Stimulated activated CD4-positive, alpha-beta T cell treated with anti-CD3 and anti-CD28 coated beads, Interleukin-12 subunit alpha, Interleukin-12 subunit beta, amount 100 ng/mL, for 24 hours (primary cell): ENCODE measurements at regions not wholly inside any gene's neighbourhood (a gene's known extent, or its start where the extent isn't known, plus 50 kb on each side); places are given as distances from the start of the nearest gene placed in this dataset.
"Not testable (repeated sequence)": the region's sequence is repeated elsewhere in the genome, so short reads cannot be mapped to it uniquely, and the experiment has no call there.

Source experiments
- DNase-seq, 2 experiments: peaks; one replicate each; pipeline ENCODE4 v3.0.0-alpha.2; 2020; ENCODE audit warnings: low read depth in 2 of 2

- DNase-seq = no peak
Measured at GRCh38 chr2:37569986-37570679, 101.3 kb downstream of the CDC42EP3 start.

DNA sequence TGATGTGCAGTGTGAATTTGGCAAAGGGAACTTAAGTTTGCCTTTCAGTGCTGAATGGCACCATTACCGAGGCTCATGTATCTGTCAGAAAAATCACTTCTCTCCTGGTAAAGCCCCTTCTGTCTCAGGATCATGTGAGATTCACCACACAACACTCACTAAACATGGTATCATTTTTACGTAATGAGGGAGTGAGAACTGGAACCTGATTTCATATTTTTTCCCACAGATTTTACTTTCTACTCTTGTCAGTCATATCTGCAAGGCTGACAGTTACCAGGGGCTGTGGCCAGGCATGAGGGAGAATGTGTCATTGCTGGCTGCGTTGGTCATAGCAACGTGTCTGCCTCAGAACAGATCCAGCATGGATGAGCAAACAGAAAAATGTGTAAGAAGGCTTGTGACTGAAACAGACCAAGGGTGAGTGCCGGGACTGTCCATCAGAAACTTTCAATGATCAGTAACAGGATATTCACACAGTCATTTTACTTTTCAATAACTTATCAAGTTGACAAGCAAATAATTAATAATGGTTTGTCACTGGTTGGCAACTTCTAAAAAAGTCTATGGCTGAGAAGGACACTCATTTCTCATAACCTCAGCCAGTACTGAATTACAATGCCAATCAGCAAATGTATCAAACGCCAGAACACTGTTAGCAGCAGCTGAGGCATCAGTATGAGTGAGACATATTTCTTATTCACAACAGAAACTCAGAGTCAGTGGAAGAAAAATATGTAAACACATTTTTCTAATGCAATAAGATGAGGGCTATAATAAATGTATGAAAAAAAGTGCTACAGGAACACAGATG, 100.5 kb downstream of the CDC42EP3 start:
- DNase-seq = peak in 1 of 2 experiments; percentile 37

DNA sequence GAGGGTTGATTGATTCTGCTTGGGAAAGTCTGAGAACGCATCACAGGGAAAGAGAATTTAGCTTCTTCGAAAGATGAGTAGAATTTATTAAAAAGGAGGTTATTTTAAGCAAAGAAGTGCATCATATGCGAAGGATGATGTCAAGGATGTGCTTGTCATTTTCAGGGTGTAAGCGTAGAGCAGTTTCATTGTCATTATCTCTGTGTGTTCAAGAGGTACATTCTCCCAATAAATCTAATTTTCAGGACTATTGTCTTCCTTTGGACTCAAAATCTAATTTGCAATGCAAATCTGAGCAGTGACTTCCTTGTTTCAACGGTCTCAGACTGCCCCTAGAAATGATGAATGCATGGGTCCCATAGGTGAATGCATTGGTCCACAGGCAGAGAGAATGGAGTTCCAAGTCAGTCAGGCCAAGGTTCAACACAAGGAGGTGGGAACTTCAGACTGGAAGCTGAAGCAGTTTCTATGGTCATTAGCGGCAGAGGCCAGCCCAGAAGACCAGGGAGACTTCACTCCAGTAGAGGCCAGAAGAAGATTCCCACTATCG, 99.8 kb downstream of the CDC42EP3 start:
- DNase-seq = no peak

DNA sequence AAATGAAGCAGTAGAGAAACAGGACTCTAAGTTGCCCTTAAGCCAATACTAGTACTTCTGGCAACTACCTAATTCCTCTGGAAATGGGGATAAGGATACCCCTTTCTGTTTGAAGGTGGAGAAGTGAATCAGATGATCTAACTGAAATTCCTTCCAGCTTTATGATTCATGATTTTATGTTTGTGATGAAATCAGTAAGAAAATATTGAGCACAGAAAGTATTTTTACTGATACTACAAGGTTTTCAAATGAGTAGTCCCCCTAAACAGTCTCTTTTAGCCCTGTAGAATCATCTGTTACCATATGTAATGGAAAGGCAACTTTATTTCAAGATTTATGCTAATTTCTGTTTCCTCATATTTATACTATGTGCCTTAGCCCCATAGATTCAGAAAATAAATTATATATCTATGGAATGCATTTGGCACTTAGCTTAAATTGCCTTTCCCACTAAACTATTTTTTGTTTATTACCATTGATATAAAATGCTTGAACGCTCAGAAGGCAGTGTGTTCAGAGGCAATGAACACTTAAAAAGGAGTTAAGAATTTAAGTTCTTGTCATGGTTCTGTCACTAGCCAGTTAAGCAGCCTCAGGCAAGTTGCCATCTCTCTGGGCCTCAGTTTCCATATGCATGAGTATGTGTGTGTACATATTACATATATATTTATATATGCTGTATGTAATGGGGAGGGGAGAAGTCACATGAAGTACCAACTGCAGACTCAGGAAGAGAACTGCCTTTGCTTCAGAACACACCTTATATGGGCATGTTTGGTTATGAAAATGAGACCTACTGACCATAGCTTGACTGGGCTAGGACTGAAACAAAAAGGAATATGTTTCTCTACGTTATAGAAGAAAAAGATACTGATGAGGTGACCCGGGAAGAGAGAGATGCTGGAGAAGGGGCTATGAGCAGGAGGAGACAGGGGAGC, 97.7 kb downstream of the CDC42EP3 start:
- DNase-seq = no peak

DNA sequence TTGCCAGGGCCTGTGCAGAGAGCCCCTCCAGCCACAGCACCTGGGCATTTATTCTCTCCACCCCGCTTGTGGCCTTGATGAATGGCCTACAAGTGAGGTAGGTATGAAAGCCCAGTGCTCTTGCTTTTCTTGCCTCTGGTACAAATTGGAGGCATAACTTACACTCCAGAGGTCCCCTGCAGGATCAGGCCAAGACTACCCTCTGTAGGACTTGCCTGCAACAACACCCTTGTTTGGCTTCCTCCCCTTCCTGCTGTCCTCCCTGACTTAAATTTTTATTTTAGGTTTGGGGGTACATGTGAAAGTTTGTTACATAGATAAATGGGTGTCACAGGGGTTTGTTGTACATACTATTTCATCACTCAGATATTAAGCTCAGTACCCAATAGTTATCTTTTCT, 95.7 kb downstream of the CDC42EP3 start:
- DNase-seq = no peak

DNA sequence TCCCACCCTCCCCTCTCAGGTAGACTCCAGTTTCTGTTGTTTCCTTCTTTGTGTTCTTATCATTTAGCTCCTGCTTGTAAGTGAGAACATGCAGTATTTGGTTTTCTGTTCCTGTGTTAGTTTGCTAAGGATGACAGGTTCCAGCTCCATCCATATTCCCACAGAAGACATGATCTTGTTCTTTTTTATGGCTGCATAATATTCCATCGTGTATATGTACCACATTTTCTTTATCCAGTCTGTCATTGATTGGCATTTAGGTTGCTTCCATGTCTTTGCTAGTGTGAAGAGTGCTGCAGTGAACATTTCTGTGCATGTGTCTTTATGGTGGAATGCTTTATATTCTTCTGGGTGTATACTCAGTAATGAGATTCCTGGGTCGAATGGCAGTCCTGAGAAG, 95.2 kb downstream of the CDC42EP3 start:
- DNase-seq = not testable (repeated sequence)

GRCh38 chr2:37576831-37577230, 94.6 kb downstream of the CDC42EP3 start:
- DNase-seq = no peak

DNA sequence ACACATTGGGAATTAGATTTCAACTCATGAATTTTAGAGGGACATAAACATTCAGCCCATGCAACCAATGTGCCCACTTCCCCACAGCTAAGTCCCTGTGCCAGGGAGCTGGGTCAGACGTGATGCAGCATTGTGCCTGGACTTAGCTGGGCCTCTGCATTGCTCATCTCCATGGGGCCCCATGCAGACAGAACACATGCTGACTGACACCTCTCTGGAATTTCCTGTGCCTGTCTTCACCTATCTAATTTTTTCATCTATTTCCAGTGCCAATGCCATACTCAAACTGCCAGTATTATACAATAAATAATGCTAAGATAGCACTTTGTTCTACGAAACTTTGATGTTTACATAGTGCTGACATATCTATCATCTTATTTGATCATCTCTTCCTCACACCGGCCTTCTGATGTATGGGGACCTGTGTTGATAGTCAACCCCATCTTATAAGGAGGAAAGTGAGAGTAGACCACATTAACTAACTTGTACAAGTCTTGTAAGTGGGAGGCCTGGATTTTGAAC, 92.2 kb downstream of the CDC42EP3 start:
- no peak for DNase-seq

DNA sequence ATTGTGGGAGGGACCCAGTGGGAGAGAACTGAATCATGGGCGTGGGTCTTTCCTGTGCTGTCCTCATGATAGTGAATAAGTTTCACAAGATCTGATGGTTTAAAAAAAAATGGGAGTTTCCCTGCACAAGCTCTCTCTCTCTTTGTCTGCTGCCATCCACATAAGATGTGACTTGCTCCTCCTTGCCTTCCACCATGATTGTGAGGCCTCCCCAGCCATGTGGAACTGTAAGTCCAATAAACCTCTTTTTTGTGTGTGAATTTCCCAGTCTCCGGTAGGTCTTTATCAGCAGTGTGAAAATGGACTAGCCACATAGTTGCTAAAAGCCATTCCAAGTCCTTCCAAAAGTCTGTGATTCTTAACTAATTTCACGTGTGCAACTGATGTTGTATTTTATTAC, 91.5 kb downstream of the CDC42EP3 start:
- not testable (repeated sequence) for DNase-seq

DNA sequence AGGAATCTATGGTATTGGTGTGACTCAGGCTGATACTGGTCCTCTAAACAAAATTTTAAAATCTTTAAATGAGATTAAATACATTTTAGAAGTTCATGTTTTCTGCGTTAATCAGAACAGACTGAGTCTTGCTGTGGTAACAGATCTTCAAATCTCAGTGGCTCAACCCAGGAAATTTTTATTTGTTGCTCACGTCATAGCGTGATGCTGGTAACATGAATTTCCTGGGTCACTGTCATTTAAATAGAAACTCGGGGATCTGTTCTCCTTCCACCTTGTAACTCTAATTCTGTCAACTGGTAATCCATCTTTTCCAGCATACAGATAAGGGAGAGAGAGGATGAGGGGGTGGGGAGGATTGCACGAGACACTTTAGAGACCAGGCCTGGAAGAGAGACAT, 90.0 kb downstream of the CDC42EP3 start:
- DNase-seq = no peak

- no peak for DNase-seq
Measured at GRCh38 chr2:37582481-37583220, 88.8 kb downstream of the CDC42EP3 start.

GRCh38 chr2:37583402-37583801, 88.0 kb downstream of the CDC42EP3 start:
- no peak for DNase-seq

GRCh38 chr2:37583867-37584266, 87.6 kb downstream of the CDC42EP3 start:
- DNase-seq = no peak

- no peak for DNase-seq
Measured at GRCh38 chr2:37585295-37585908, 86.0 kb downstream of the CDC42EP3 start.

DNA sequence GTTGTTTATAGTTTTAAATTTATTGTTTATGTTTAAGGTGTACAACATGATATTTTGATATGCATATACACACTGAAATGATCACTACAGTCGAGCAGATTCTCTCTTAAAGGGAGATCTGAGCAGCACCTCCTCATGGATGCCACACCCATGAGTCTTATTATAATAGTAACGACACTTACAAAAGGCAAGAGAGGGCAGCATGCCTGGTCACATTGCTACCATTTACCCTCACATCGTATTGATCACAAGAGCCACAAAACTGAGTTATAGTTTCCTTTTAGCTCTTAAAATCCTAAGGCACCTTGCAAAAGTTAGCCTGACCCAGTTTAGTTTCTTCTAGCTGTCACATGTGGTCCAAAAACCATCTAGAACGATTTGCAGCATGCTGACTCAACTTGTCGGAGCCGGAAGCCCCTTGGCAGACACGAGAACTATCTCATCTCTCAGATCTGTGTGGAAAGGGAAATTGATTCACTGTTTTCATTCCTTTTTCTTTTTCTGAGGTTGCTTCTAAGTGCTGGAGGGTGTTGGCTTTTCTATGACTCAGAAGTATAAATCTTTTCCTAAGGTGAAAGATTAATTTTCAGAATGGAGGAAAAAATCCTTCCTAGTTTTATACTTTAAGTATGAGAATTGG, 85.3 kb downstream of the CDC42EP3 start:
- peak; percentile 46 to 56 for DNase-seq

- DNase-seq = no peak
Measured at GRCh38 chr2:37586663-37587317, 84.7 kb downstream of the CDC42EP3 start.

DNA sequence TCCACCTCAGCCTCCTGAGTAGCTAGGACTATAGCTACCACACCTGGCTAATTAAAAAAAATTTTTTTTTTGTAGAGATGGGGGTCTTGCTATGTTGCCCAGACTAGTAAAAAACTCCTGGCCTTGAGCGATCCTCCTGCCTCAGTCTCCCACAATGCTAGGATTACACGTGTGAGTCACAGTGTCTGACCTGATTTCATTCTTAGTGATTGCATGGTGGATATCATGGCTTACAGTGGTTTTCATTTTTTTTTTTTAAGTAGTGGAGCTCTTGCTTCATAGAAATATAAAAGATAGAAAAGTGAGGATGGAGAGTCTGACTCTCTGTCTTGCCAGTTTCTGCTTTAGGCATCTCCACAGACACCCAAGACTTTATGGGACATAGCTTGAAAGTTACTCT, 83.6 kb downstream of the CDC42EP3 start:
- DNase-seq = no peak

- no peak for DNase-seq
Measured at GRCh38 chr2:37588316-37588777, 83.1 kb downstream of the CDC42EP3 start.

GRCh38 chr2:37589298-37589697, 82.1 kb downstream of the CDC42EP3 start:
- DNase-seq = no peak
